ENCODE measurements at regions not wholly inside any gene's neighbourhood (a gene's known extent, or its start where the extent isn't known, plus 50 kb on each side); places are given as distances from the start of the nearest gene placed in this dataset.
"Not testable (repeated sequence)": the region's sequence is repeated elsewhere in the genome, so short reads cannot be mapped to it uniquely, and the experiment has no call there.

- no peak for DNase-seq
Observed at GRCh38 chr1:30099587-30100523, 623.5 kb downstream of the MATN1 start.

- DNase-seq = not testable (repeated sequence)
Observed at GRCh38 chr1:30097851-30098250, 625.5 kb downstream of the MATN1 start.

DNA sequence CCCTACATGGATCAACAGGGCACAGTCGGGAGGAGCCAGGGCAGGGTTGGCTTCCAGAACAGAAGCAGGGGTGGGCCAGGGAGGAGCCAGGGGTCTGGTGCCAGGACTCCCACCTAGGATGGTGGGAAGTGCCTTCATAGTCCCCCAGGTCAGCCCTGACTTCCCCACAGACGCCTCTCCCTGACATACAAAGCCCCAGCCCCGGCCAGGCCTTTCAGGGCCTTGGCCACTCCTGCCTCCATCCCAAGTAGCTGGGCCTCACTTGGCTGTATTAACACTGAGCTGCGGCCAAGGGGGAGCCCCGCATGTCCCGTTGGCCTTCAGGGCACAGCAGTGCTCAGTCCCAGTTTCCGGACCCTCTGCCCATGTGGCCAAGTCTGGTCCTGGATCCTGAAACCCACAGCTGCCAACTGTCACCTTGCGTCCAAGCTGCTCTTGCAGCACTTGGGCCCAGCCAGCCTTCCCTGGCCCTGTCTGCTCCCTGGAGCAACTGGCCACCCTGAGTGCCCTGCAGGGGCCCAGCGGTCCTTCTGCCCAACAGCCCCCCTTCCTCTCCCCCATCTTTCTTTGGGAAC lies 627.8 kb downstream of the MATN1 start:
- DNase-seq = no peak

DNA sequence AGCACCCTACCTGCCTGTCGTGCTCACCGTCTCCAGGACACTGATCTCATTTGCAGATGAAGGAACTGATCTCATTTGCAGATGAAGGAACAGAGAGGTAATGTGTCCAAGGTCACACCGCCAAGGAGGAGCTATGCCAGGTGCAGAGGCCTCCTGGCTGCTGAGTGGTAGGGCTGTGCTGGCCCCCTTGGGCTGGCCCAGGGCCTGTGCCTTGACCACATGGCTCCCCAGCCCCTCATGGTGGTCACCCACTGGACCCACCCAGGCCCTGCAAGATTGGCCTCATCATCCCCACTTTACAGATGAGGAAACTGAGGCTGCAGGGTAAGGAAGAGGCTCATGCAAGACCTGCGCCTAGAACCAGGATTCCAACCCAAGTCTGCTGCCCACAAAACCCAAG lies 628.3 kb downstream of the MATN1 start:
- no peak for DNase-seq

GRCh38 chr1:30092051-30092858 lies 631.1 kb downstream of the MATN1 start:
- no peak for DNase-seq

DNA sequence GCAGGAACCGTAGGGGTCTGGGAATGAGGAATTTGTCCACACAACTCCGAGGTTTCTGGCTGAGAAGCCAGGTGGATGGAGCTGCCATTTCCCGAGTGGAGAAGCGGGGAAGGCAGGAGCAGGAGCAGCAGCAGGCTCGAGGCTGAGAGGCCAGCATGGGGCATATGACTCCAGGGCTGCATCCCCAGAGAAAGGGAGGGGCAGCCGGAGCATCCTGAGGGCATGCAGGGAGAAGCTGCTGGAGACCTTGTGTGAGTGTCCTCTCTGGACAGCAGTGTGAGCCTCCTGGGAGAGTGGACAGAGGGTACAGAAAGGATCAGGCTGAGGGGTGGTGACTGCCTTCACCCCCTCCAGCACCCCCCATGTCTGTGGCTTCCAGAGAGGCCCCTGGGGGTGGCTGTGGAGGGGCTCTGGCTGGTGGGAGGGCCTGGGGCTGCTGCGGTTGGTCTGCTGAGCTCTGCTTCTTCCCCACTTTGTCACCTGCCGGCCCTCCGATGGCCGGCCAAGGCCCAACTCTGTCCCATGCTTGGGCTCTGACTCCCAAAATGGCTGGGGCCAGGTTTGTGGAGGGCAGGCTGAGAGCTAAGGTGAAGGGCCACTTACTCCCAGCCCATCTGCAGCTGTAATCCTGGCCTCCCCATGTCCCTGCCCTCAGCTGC lies 633.1 kb downstream of the MATN1 start:
- no peak for DNase-seq

DNA sequence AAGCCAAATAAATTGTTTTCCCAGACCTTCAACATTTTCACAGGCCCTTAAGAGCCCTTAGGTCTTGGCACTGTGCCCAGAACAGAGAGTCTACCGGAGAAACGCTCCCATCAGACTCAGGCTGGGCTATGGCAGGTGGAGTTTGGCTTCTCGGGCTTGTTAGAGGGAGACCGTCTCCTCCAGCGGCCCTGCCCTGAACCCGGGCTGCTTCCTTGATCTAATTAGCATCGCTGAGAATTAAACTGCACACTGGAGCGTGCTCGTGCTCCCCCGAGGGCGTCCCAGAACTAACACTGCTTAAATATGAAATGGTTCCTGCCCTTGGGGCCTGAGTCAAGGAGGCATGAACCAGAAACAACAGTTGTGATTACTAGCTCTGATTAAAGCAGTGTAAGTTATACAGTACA lies 634.4 kb downstream of the MATN1 start:
- DNase-seq = no peak

GRCh38 chr1:30088594-30088993 lies 634.8 kb downstream of the MATN1 start:
- DNase-seq = no peak

DNA sequence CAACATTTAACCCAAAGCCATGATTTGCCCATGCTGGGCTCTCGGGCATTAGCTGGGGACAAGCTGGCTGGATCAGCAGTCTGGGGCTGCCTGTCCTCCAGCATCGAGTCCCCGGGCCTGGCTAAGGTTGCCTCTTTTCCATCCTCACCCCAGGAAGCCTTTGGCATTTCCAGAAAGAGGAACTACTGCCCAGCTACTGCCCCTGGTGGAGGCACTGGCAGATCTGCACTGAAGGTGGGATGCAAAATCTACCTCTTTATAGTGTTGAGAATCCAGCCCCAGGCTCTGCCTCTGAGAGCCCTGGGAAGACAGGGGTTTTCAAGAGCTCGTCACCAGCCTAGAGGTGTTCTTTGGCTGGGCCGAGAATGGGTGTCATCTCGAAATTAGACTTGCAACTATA lies 635.9 kb downstream of the MATN1 start:
- no peak for DNase-seq

DNA sequence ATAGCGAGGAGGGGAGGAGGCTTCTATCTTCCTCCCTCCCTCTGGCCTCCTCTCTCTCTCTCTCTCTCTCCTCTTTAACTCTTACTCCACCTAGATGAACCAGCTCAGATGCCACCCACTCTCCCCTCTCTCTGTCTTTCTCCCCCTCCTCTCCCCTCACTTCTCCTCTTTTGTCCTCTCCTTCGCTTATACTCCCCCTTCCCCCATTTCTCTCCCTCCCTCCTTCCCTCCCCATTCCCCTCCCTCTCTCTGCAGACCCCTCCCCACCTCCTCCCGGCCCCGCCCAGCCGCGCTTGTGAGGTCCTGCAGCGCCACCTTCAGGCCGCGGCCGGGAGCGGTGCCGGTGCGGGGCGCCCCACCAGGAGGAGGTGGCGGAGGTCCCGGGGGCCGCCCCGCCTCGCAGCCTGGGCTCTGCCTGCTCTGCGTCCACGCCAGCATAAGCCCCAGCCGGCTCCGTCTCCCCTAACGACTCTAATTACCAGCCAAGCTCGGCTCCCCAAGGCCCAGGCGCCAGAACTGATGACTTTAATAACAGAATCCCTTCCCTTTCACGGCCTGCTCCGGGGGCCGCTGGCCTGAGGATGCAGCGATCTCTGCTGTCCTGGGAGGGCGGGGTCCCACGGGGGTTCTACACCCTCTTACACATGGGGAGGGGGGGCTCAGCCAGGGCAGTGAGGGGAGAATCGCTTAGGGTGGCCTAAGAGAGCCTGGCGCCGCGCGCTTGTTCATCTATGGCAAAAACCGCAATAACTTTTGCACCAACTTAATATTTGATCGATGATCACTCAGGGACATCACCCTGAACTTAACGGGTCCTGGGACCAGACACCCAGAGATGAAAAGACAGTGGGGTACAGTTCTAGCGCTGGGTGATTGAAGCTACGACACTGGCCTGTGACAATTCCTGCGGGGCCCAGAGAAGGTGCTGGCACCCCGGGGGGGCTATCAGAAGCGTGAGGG lies 637.3 kb downstream of the MATN1 start:
- DNase-seq = no peak

DNA sequence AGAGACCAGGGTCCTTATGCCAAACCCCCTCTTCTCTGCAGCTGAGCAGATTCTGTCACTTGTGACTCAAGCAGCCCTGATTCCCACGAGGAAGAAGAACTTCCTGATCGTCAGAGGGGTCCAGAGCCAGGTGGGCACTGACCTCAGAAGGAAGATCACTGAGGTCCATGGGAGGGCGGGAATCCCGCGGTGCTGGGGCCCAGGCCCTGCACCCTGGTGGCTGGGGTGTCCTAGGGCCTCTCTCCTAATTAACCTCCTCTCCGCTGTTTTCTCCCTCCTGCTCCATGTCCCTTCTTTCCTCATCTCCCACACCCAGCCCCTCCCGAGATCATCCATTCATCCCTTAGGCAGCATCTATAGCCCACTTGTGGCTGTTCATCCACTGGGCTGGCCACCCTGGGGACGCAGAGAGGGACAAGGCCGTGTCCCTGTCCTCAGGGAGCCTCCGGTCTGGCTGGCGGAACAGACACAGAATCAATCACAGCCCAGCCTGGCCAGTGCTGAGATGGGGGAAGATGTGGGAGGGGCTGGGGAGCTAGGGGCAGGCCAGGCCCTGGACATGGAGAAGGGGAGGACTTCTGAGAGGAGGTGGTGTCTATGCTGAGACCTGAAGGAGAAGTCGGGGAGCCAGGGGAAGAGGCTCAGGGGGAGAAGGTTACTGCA lies 638.3 kb downstream of the MATN1 start:
- no peak for DNase-seq

GRCh38 chr1:30083800-30084464 lies 639.5 kb downstream of the MATN1 start:
- no peak for DNase-seq

GRCh38 chr1:30081379-30082102 lies 641.8 kb downstream of the MATN1 start:
- DNase-seq = no peak

DNA sequence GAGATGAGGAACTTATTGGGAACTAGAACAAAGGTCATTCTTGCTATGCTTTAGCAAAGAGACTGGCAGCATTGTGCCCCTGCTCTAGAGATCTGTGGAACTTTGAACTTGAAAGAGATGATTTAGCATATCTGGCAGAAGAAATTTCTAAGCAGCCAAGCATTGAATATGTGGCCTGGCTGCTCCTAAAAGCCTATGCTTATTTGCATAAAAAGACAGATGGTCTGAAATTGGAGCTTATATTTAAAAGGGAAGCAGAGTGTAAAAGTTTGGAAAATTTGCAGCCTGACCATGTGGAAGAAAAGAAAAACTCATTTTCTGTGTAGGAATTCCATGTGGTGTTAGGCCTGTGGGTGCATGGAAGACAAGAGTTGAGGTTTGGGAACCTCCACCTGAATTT lies 647.5 kb downstream of the MATN1 start:
- not testable (repeated sequence) for DNase-seq

DNA sequence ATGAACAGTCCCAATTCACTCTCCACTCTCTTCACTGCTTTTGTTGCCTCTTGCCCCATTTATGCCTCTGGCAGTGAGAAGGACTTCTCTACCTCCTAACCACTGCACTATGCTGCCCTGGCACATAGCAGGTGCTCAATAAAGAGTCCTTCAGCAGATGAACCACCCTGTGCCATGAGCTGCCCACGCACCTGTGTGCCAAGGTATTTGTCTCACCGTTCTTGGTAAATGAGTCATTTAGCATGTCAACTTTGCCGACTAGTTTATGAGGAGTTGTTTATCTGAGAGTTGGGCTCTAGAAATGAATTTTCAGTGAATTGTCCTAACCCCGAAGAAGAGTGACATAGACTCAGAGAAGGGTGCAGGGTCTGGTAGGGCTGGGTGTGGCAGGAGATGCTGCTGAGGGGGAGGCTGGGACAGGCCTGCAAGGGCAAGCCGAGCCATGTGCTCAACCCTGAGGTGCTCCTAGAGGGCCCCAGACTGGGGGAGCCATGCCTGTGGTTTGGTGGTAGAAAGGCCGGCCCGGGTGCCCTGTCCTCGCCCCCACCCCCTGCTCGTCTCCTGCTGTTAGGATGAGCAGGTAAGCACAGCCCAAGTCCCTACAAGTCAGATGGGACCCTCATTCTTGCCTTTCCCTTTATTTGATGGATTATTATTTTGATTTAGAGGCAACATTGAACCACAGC lies 654.5 kb downstream of the MATN1 start:
- no peak for DNase-seq

DNA sequence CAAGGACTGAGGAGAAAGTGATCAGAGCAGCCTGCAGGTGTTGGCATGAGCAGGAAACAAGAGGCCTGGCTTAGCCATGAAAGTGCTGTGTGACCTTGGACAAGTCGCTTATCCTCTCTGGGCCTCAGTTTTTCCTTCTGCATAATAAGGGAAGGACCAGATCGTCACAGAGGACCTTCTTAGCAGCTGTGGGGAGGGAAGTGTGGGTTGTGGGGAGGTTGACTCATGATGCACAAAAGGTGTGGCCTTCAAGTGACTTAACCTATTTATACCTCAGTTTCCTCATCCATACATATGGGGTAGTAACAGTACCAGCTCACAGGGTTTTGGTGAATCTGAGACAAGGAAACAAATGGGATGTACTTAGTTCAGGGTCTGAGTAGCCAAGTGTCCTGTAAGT lies 658.8 kb downstream of the MATN1 start:
- DNase-seq = no peak

DNA sequence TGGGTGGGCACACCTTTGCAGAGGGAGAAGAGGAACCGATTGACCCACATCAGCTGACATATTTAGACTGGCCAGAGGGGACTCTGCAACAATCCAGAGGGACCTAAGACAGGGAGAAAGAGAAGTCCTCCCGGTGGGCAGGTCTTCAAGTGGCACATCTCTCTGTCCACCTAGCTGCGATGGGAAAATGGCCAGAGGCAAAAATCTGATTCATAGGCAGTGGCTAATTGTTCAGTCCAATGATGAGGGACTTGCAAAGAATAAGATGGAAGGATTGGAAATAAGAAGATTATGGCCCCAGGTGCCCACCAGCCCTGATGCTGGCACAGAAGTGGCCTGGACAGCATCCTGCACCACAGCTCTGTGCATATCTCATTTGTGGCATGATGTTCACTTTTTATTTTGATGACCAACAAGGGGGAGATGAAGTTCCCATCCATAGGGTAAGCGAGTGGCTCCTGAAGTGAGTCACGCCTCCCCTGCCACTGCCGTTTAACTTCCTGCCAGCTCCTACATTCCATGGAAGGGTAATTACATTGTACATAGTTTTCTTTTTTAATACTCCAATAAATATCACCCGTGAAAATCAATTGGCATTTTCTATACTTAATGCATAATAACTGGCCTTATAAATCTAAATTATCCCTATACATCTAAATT lies 659.6 kb downstream of the MATN1 start:
- DNase-seq = no peak

GRCh38 chr1:30061292-30062220 lies 661.8 kb downstream of the MATN1 start:
- DNase-seq = no peak
